Cardiac septum (tissue), 1 donor: ENCODE measurements at regions not wholly inside any gene's neighbourhood (a gene's known extent, or its start where the extent isn't known, plus 50 kb on each side); places are given as distances from the start of the nearest gene placed in this dataset.

Experiments used
- DNase-seq: peaks from one replicate; pipeline ENCODE4 v3.0.0-alpha.2; 2020; ENCODE audit warnings: low spot score
- intact Hi-C: fragments of 100-400 bp; cut with DNase I; formaldehyde crosslinking; loops from one replicate; pipeline ENCODE4 v1.14.0; 2022
- donor health status: DM: no; HTN: no; CAD: no.

DNA sequence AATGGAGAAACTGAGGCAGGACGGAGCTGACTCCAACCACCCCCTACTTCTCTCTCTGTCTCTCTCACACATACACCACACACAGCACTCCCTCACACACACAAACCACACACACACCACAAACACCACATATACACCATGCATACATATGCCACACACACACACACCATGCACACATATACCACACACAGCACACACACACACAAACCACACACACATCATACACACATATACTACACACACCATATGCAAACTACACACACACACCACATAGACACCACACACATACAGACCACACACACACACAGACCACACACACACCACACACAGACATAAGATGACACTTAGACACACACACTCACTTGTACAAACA is 94.3 kb downstream of the RIPK4 start:
- no peak for DNase-seq
- intact Hi-C loops = no loop called here

GRCh38 chr21:41671859-41672542 is 94.9 kb downstream of the RIPK4 start:
- intact Hi-C loops = no loop called here
- peak; percentile 55 for DNase-seq

- intact Hi-C loops = no loop called here
- no peak for DNase-seq
Measured at GRCh38 chr21:41671212-41671762, 95.6 kb downstream of the RIPK4 start.

DNA sequence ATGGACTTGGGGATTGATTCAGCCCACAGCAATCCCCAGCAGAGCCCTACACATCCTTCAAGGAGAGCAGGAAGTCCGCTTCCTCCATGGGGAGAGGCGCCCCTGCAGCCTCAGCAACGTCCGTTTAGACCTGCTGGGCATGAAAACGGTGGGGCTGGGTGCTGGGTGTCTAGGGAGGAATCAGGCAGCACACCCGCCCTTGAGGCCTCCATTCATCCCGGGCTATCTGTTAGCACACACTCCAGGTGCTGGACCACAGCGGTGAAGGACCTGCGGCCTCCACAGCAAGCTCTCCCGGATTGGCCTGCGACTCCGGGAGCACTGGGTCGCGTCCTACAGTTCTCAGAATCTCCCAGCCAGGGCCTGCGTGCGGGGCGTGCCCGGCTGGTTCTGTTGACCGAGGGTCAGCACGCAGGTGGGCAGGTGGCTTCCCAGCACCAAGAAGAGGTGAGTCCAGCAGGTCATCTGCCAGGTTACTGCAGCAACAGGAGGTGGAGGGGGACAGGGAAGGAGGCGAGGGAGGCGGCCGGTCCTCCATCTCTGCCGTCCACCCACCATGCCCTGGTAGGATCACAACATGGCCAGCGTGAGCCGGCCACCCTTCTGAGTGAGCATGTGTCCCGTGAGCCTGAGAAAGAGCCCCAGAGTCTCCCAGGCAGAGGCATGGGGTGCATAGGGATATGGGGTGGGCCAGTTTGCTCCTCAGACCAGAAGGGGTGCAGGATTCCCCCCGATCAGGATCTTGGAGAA is 96.6 kb downstream of the RIPK4 start:
- peak; percentile 68 for DNase-seq

DNA sequence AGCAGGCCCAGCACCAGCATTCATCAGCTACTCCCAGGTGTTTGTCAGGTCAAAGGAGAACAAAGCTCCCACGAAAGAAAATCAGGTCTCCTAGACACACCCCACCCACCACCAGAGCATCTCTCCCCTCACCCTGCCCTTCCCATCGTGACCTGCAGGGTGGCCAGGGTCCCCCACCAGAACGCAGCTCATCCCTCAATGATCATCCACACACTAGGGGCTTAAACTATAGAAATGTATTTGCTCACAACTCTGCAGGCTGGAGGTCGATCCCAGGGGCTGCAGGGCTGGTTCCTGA is 97.4 kb downstream of the RIPK4 start:
- peak; percentile 63 for DNase-seq
- intact Hi-C loops = no loop called here

More for the DNA sequence above, 96.6 kb downstream of the RIPK4 start:
- intact Hi-C loops = no loop called here

DNA sequence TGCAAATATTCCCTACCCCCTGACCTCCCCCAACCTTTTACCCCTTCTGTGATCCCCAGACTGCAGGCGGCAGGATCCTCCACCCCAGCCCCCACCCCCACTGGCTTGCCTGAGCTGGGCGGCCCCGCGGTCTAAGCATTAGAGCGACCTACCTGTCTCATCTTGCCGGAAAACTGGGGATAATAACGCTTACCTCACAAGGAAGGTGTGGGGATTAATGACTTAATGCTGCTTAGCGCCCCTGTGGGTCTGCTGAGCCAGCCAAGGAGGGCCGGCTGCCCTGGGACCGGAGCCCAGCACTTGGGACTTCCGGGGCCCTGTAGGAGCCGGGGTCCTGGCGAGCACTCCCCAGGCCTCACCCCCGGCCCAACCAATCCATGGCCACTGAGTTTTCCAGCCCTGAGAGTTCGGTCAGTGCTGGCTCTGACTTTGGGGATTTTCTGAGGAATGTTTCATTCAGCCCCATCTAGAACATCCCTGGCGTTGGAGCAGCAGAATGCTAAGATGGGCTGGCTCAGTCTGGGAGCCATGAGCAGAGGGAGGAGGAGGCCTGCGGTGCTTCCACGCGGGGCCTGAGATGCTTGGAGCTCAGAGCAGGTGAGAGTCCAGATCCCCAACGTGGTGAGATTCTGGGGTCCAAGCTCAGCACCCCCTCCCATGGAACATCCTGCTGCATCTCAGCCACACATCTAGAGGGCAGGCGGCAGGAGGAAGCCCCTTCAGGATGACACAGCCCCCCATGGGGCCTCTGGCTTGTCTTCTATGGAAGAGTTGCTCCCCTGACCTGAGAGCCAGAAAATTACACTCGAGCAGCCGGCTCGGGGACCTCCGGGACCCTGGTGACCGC is 97.9 kb downstream of the RIPK4 start:
- intact Hi-C loops = no loop called here
- peak; percentile 55 for DNase-seq

DNA sequence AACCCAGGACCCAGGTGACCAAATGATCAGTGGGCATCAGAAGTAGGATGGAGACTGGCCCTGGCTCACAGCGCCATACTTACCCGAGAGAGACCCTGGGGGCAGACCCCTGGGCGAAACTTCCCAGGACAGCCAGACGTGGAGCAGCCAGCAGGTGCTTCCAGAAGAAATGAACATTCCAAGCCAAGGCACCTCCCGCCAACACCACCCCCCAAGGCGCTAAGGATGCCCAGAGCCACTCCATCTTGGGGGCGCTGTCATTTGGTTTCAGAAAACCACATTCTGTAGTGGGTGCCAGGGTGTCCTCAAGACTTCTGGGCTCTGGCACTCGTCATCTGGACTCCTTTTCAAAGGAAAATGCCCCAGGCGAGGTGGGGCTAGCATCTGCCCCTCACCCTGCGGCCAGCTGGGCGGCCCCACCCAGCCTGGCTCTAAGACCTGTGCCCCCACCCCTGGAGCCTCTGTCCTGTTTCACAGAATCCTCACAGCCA is 98.8 kb downstream of the RIPK4 start:
- peak; percentile 20 for DNase-seq
- intact Hi-C loops = no loop called here

- intact Hi-C loops = no loop called here
- no peak for DNase-seq
Measured at GRCh38 chr21:41667136-41667535, 99.7 kb downstream of the RIPK4 start.

DNA sequence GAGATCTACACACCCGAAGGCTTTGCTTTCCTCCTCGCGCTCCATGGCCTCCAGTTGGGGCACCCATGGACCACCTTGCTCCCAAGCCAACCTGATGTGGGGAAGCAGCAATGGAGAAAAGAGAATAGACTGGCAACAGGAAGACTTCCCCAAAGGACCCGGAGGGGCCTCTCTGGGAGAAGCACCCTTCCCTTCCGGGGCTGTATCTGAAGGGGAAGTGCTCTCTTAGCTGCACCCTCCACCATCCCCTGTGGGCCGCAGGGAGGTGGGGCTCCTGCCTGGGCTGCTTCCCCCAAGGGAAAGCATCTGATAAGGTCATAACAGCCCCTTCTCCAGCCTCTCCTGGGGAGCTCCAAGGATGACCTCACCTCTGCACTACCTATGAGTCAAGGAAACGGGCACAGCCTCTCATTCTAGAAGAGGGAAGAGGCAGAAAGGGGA is 100.2 kb downstream of the RIPK4 start:
- intact Hi-C loops = no loop called here
- no peak for DNase-seq

- peak; percentile 74 for DNase-seq
- intact Hi-C loops = no loop called here
Measured at GRCh38 chr21:41665766-41666595, 100.9 kb downstream of the RIPK4 start.

GRCh38 chr21:41664881-41665765 is 101.7 kb downstream of the RIPK4 start:
- intact Hi-C loops = no loop called here
- no peak for DNase-seq

- intact Hi-C loops = no loop called here
- no peak for DNase-seq
Measured at GRCh38 chr21:41663805-41664788, 102.8 kb downstream of the RIPK4 start.

GRCh38 chr21:41662761-41663160 is 104.1 kb downstream of the RIPK4 start:
- no peak for DNase-seq
- intact Hi-C loops = no loop called here

- intact Hi-C loops = no loop called here
Measured at GRCh38 chr21:41662161-41662560, 104.7 kb downstream of the RIPK4 start.

DNA sequence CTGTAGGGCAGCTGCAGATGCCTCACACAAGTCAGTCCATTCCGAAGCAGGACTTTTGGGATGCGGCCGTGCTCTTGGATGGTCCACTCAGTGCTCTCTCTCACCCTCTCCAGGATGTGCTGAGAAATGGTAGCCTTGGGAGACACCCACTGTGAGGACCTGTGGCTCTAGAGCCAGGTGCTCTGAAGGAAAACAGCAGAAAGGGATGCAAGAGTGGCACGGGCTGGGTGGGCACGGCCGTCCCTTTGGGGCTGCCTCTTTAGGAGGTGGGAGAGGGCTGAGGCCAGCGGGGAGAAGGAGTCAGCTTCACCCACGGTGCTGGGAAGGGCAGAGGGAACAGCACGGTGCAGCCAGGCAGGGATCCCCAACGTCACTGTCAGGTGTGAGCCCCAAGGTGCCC is 106.1 kb downstream of the RIPK4 start:
- no peak for DNase-seq
- intact Hi-C loops = no loop called here

More at GRCh38 chr21:41662161-41662560, 104.7 kb downstream of the RIPK4 start:
- DNase-seq = no peak

DNA sequence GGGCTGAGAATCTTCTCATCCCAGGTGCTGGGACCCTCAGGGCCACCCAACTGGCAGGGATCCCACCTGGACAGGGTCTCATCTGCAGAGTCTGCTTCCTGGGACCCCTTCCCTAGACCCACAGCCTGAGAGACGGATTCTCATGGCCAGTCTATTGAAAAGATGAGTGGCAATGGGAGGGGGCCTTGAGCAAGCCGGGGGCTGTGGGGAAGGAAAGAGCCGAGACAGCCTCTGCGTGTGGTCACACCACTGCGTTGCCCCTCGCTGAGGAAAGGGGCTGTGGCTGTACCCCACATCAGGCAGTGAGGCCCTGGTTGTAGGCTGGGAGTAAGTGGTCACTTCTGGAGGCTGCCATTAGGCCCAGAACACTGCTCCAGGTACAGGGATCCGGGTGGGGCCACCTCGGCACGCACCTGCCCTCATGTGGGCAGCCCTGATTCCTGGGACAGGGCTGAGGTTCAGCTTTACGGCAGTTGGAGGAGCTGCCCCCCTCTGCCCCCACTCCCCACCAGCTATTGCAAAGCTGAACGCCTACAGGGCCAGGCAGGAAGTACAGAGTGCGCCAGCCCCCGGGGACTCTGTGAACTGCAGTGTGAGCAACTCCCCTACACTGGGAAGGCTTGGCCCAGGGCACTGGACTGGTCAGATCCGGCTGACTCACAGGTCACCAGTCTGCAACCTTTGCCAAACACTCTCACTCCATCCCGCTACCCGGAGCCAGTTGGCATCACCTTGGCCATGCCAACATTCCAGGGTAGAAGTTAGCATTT is 106.9 kb downstream of the RIPK4 start:
- DNase-seq = no peak
- intact Hi-C loops = no loop called here
